ENCODE measurements at regions not wholly inside any gene's neighbourhood (a gene's known extent, or its start where the extent isn't known, plus 50 kb on each side); places are given as distances from the start of the nearest gene placed in this dataset.

DNA sequence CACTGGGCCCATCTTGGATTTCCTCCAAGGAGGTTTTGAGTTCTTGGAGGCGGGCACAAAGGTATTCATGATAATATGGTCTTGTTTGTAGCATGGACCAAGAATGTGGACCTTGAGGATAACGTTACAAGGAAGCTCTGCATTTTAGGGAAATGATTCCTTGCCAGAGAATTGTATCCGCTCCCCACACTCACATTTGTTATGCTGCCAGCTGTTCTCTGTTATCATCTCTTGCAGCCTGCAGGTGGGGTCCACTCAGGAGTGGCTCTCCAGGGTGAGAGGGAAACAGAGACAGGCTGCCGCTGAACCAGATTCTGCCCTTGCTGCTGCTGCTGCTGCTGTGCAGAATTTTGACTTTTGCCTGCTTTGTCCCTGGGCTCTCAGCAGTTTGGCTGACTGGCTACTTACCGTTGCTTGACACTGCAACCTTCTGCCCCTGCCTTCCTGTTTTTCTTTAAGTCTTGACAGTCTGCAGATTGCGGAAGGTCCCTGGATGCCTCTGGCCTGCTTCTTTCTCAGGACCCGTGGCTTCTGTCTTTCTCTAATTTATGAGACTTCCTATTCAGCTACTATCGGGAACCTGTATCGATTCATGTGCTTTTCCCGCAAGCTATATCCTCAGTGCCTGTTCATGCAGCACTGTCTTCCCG, 122.3 kb upstream of the DOCK10 start:
- no peaks in the 10 kb centered on the region for H3K36me3 ChIP-seq (ENCODE audit: control insufficient read depth, insufficient read depth, low read length)
- H3K9me3 ChIP-seq (ENCODE audit: control insufficient read depth, insufficient read depth, low read depth, low read length), result no peaks in the 10 kb centered on the region
- in situ Hi-C loops (cut with HindIII; ENCODE audit: low pct_unique_long_range_greater_than_20kb, low sequenced_read_pairs) (no loop called here), intact Hi-C loops (cut with micrococcal nuclease; ENCODE audit: unreplicated experiment) (no loop called here)
- H3K4me1 ChIP-seq (ENCODE audit: control insufficient read depth, insufficient read depth, low read length), result no peaks in the 10 kb centered on the region
- ChIA-PET POLR2A (no interaction called here), CTCF (no interaction called here)
- H3K27me3 ChIP-seq (ENCODE audit: control insufficient read depth, insufficient read depth, low read length), result no peaks in the 10 kb centered on the region
- no peak for TF ChIP-seq SIN3A (IDR thresholded peaks at IDR 0.05; ENCODE audit: borderline replicate concordance, insufficient read depth, low read depth, low read length)
- TF ChIP-seq, protein P1, sequence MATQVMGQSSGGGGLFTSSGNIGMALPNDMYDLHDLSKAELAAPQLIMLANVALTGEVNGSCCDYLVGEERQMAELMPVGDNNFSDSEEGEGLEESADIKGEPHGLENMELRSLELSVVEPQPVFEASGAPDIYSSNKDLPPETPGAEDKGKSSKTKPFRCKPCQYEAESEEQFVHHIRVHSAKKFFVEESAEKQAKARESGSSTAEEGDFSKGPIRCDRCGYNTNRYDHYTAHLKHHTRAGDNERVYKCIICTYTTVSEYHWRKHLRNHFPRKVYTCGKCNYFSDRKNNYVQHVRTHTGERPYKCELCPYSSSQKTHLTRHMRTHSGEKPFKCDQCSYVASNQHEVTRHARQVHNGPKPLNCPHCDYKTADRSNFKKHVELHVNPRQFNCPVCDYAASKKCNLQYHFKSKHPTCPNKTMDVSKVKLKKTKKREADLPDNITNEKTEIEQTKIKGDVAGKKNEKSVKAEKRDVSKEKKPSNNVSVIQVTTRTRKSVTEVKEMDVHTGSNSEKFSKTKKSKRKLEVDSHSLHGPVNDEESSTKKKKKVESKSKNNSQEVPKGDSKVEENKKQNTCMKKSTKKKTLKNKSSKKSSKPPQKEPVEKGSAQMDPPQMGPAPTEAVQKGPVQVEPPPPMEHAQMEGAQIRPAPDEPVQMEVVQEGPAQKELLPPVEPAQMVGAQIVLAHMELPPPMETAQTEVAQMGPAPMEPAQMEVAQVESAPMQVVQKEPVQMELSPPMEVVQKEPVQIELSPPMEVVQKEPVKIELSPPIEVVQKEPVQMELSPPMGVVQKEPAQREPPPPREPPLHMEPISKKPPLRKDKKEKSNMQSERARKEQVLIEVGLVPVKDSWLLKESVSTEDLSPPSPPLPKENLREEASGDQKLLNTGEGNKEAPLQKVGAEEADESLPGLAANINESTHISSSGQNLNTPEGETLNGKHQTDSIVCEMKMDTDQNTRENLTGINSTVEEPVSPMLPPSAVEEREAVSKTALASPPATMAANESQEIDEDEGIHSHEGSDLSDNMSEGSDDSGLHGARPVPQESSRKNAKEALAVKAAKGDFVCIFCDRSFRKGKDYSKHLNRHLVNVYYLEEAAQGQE (IDR thresholded peaks at IDR 0.05; ENCODE audit: insufficient read depth in 1 of 2, low read depth in 2 of 2, low read length in 1 of 2), result no peak
- no peak for TF ChIP-seq POLR2AphosphoS5 (IDR thresholded peaks at IDR 0.05; ENCODE audit: low read depth, low read length)
- TF ChIP-seq, protein P2, sequence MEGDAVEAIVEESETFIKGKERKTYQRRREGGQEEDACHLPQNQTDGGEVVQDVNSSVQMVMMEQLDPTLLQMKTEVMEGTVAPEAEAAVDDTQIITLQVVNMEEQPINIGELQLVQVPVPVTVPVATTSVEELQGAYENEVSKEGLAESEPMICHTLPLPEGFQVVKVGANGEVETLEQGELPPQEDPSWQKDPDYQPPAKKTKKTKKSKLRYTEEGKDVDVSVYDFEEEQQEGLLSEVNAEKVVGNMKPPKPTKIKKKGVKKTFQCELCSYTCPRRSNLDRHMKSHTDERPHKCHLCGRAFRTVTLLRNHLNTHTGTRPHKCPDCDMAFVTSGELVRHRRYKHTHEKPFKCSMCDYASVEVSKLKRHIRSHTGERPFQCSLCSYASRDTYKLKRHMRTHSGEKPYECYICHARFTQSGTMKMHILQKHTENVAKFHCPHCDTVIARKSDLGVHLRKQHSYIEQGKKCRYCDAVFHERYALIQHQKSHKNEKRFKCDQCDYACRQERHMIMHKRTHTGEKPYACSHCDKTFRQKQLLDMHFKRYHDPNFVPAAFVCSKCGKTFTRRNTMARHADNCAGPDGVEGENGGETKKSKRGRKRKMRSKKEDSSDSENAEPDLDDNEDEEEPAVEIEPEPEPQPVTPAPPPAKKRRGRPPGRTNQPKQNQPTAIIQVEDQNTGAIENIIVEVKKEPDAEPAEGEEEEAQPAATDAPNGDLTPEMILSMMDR (IDR thresholded peaks at IDR 0.05), result no peak
- TF ChIP-seq TCF7L2 (IDR thresholded peaks at IDR 0.05; ENCODE audit: low read depth, low read length), result no peak
- DNase-seq (ENCODE audit: low read depth, low spot score), result no peak
- no peak overlapping the region for H3K4me3 ChIP-seq (ENCODE audit: low read depth in 2 of 2, low read length in 2 of 2)
- H3K27ac ChIP-seq (ENCODE audit: low read length), result no peak overlapping the region
- ATAC-seq, result no peak
- no TSS peak for BruUV-seq (replicated peaks)

DNA sequence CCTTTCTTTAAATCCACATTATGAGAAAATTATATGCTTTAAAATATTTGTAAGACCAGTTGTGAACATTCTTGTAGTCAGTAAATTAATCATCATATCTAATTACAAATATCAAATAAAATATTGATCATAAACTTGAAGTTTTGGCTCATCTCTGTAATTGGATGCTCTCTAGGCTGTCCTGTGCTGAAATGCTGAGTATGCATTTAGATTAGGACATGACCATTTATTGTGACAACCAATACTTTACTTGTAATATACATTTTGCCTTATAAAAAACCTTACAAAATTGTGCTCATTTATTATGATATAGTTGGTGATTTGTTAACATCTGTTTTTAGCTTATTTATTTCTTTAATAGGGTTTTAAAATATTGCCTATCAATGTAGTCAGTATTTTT, 116.1 kb upstream of the DOCK10 start:
- in situ Hi-C loops (cut with HindIII; ENCODE audit: low pct_unique_long_range_greater_than_20kb, low sequenced_read_pairs), result no loop called here
- BruUV-seq (replicated peaks), result no TSS peak
- CTCF ChIA-PET, result no interaction called here

More for the DNA sequence above, 116.1 kb upstream of the DOCK10 start:
- POLR2A ChIA-PET, result no interaction called here
- no peak for ATAC-seq
- intact Hi-C loops (cut with micrococcal nuclease; ENCODE audit: unreplicated experiment), result no loop called here
- Histone ChIP-seq H3K27me3 (ENCODE audit: control insufficient read depth, insufficient read depth, low read length) (no peaks in the 10 kb centered on the region), H3K36me3 (ENCODE audit: control insufficient read depth, insufficient read depth, low read length) (no peaks in the 10 kb centered on the region), H3K9me3 (ENCODE audit: control insufficient read depth, insufficient read depth, low read depth, low read length) (no peaks in the 10 kb centered on the region), H3K4me1 (ENCODE audit: control insufficient read depth, insufficient read depth, low read length) (no peaks in the 10 kb centered on the region), H3K4me3 (ENCODE audit: low read depth in 2 of 2, low read length in 2 of 2) (no peak overlapping the region), H3K27ac (ENCODE audit: low read length) (no peak overlapping the region)
- TF ChIP-seq, protein P2 (IDR thresholded peaks at IDR 0.05), result no peak
- TF ChIP-seq TCF7L2 (IDR thresholded peaks at IDR 0.05; ENCODE audit: low read depth, low read length) (no peak), SIN3A (IDR thresholded peaks at IDR 0.05; ENCODE audit: borderline replicate concordance, insufficient read depth, low read depth, low read length) (no peak), POLR2AphosphoS5 (IDR thresholded peaks at IDR 0.05; ENCODE audit: low read depth, low read length) (no peak)
- TF ChIP-seq, protein P1 (IDR thresholded peaks at IDR 0.05; ENCODE audit: insufficient read depth in 1 of 2, low read depth in 2 of 2, low read length in 1 of 2), result no peak
- DNase-seq (ENCODE audit: low read depth, low spot score), result no peak

All from Panc1 (cell line).